ENCODE measurements at regions not wholly inside any gene's neighbourhood (a gene's known extent, or its start where the extent isn't known, plus 50 kb on each side); places are given as distances from the start of the nearest gene placed in this dataset.

DNA sequence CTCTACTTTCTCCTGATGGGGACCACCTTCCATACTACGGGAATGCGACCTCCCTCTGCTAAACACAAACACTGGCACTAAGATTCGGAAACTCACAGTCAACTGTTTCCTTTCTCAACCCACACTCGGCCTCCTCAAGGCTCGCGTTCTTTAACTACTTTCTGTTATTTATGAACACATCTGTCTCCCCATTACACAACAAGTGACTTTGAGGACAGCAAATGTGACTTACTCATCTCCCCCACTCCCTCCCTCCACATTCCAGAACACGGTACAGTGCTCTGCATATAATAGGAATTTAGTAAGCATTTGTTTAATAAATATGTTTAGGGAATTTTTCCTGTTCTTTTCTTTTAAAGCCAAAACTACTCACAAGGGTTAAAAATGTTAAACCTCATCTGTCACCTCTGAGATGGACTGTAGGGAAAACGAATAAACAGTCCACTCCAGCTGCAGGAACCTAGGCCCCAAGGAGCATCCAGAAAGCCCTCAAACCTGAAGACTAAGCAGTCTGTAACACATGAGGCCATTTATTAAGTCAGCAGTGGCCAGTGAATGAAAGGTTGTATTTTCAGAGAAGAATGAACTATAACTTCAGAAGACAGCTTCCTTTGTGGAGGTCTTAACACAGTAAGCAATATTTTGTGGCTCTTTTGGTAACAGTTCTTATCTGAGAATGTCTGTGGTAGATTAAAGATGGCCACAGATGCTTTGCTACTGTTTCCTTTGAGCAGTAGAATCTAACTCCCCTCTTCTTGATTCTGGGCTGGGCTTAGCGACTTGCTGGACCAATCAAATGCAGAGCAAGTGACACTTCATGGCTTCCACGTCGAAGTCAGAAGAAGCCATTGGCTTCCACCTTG is 209.6 kb upstream of the DTNBP1 start:
- no peak for DNase-seq (ENCODE audit: low spot score)

GRCh38 chr6:15871276-15871675 is 208.4 kb upstream of the DTNBP1 start:
- DNase-seq (ENCODE audit: low spot score) = no peak

DNA sequence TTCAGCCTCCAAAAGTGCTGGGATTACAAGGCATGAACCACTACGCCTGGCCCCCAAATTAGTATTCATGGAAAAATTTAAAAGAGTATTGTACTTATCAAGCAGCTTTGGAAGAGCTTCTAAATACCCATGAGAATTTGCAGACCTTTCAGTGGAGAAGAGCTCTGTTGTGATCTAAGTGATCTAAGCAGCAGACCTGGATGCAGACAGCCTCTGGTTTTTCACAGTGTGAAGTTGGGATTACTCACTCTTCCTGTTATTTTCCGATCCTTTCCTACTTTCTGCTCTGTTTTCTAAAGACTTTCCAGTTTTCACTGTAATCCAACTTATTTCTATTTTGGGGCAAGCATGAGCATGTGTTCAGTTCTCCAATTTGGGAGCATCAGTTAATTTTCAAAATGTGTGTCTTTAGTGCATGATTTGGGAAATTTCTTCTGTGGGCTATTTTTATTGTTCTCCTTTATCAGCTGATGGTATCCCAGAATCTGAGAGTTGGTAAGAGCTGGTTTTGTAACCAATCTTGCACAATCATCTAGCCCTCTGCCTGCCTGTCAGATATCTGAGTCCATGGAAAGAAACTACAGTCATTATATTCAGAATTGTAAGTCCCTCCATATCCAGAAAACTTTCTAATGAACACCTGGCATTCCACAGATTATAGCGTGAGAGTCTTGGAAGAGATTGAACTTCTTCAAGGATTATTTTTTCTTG is 207.7 kb upstream of the DTNBP1 start:
- DNase-seq (ENCODE audit: low spot score) = no peak

- no peak for DNase-seq (ENCODE audit: low spot score)
These were observed 201.9 kb upstream of the DTNBP1 start for GRCh38 chr6:15864708-15865062.

DNA sequence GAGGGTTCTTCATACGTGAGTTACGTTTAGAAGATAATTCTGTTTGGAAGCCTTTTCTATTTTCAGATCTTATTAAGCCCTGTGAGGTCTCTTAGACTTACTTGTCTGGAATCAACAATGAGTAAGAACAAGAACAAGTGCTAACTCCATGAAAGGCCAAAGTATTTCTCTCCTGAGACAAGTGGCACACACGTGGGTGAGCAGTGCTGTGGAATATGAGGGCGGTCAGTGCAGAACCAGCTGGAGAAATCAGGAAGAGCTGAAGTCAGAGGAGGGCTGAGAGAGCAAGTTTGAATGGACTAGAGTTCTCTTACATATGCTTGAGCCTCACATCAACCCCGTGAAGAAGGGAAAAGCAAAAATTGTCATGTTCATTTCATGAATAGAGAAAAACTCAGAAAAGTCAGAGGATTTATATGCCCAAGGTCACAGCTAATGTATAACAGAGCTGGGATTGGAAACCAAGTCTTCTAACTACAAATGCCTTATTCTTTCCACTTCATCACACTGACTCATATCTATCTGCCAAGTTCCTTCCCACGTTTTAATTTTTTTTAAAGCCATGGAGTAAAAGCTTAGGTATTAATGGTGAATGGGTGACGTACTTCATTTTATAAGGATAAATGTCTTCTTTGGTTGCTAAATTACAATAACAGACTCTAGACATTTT is 201.3 kb upstream of the DTNBP1 start:
- DNase-seq (ENCODE audit: low spot score) = no peak

DNA sequence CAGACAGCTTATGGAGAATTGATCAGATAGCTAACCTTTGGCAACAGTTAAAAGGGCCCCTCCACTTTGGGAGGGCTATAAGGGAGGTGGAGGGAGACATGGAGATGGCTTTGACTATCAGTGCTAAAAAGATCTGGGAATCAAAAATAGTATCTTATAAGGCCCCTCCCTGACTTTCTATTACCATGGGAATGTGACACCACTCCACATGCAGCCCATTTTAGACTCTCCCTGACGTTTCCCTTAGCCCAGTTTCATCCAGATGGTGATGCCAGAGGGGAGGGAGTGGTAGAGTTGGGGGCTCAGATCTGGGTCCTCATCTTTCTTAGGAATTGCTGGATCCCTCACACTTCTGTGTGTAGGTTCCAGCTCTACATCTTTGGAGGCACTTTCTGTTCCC is 200.0 kb upstream of the DTNBP1 start:
- no peak for DNase-seq (ENCODE audit: low spot score)

DNA sequence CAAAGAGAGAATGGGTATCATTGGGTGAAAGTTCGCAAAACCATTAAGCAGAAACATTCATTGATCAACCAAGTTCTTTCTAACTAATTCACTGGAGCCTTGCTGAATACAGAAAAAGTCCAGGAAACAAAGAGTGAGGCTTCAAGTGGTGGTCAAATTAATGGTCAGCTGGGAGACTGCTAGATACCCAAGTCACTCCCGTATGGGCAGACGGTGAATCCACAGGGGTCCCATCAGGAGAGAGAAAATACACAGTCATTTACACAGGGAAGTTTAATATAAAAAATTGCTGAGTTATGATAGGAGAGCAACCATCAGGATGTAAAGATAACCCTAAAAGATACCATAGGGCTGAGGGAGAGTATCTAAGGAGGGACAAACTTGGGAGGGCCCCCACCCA is 198.7 kb upstream of the DTNBP1 start:
- DNase-seq (ENCODE audit: low spot score) = no peak

- DNase-seq (ENCODE audit: low spot score) = no peak
These were observed 192.2 kb upstream of the DTNBP1 start for GRCh38 chr6:15854826-15855710.

DNA sequence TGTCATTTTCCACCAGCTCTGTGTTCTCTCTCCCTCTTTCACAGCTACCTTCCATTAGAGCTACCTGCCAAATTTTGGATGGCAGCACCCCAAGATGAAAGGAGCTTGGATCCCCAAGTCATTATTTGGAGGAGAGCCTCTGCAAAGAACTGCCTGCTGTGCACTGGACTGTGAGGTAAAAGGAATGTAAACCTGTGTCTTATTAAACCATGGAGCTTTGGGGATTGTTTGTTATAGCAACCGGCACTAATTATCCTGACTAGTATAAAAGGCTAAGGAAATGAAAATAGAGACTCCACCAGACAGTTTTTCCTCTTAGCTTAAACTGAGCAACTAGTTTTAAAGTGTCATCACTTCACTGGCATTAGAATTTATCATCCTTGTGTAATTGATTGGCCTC is 191.6 kb upstream of the DTNBP1 start:
- DNase-seq (ENCODE audit: low spot score) = no peak

DNA sequence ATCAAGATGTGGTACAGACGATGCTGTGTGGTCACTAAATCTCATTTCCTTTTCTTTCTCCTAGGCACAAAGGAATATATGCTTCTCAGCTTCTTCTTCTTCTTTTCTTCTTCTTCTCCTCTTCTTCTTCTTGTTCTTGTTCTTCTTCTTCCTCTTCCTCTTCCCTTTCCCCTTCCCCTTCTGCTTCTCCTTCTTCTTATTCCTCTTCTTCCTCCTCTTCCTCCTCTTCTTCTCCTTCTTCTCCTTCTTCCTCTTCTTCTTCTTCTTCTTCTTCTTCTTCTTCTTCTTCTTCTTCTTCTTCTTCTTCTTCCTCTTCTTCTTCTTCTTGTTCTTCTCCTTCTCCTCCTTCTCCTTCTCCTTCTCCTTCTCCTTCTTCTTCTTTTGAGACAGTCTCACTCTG is 190.4 kb upstream of the DTNBP1 start:
- DNase-seq (ENCODE audit: low spot score) = no peak

GRCh38 chr6:15852289-15852688 is 189.5 kb upstream of the DTNBP1 start:
- no peak for DNase-seq (ENCODE audit: low spot score)

DNA sequence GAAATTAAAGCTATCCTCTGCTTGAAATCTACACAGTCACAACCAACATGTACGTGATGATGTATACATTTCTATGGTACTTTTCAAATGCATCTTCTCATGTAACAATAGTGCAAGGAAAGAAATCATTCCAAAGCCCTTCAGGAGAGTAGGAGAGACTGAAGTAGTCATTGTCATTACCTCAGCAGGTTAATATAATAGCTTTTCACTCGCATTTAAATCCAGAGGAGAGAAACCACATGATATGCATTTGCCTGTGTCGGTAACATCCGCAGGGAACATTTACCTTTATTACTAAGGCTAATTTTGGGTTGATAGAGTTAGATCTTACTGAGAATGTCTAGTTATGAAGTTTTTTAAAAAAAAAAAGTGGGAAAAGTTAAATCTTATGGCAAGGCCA is 186.6 kb upstream of the DTNBP1 start:
- DNase-seq (ENCODE audit: low spot score) = no peak

DNA sequence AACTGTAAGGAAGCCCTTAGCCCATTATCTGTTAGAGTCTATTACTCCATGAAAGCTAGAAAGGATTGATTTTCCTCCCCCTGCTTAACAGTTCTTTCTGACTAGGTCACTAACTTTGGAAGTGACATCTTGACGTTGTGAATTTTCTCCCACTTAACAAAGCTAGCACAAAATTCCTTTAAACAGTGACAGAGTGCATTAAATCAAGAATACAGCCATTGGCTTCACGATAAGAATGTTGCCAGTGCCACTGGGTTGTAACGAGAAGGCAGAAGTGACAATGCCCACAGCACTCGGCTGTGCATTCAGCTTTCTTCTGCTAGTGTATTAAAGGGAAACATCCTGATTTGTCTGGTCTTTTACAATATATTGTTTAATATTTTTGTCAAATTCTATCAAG is 182.7 kb upstream of the DTNBP1 start:
- no peak for DNase-seq (ENCODE audit: low spot score)

GRCh38 chr6:15843764-15844163 is 180.9 kb upstream of the DTNBP1 start:
- no peak for DNase-seq (ENCODE audit: low spot score)

- no peak for DNase-seq (ENCODE audit: low spot score)
These were observed 180.4 kb upstream of the DTNBP1 start for GRCh38 chr6:15843226-15843625.

GRCh38 chr6:15842727-15843117 is 179.9 kb upstream of the DTNBP1 start:
- no peak for DNase-seq (ENCODE audit: low spot score)

- DNase-seq (ENCODE audit: low spot score) = no peak
These were observed 179.3 kb upstream of the DTNBP1 start for GRCh38 chr6:15841937-15842726.

GRCh38 chr6:15839969-15840541 is 177.2 kb upstream of the DTNBP1 start:
- DNase-seq (ENCODE audit: low spot score) = no peak

DNA sequence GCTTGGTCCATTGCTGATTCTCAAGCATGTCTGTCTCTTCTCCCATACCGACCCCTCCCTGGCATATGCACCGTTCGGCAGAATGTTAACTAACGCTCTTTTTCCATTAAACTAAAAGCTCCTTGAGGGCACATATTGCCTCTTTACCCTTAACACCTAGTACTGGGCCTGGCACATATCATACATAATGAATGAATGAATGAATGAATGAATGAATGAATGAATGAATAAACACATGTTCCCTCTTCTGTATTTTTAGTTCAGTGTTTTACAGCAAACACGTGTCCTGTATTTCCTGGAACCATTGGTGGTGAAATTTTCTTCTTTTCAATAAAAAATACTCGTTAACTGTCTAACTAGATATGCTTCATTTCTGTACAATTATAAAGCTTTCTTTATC is 174.4 kb upstream of the DTNBP1 start:
- no peak for DNase-seq (ENCODE audit: low spot score)

- no peak for DNase-seq (ENCODE audit: low spot score)
These were observed 170.0 kb upstream of the DTNBP1 start for GRCh38 chr6:15832841-15833240.

GRCh38 chr6:15829156-15829555 is 166.3 kb upstream of the DTNBP1 start:
- no peak for DNase-seq (ENCODE audit: low spot score)

All from hematopoietic multipotent progenitor cell treated with erythropoietin and hydrocortisone succinate and interleukin-3 and kit ligand, for 15 days (in vitro differentiated cells).